ENCODE measurements at regions not wholly inside any gene's neighbourhood (a gene's known extent, or its start where the extent isn't known, plus 50 kb on each side); places are given as distances from the start of the nearest gene placed in this dataset.
"Not testable (repeated sequence)": the region's sequence is repeated elsewhere in the genome, so short reads cannot be mapped to it uniquely, and the experiment has no call there.

- Mint-ChIP-seq H3K9me3 (ENCODE audit: unreplicated experiment) (peaks cover 8% of the 10 kb centered on the region), H3K27ac (ENCODE audit: low read depth, unreplicated experiment) (no peak overlapping the region), H3K4me3 (ENCODE audit: unreplicated experiment) (no peak overlapping the region), H3K36me3 (ENCODE audit: insufficient read depth, unreplicated experiment) (no peaks in the 10 kb centered on the region), H3K27me3 (ENCODE audit: insufficient read depth, unreplicated experiment) (no peaks in the 10 kb centered on the region), H3K4me1 (ENCODE audit: insufficient read depth, unreplicated experiment) (no peaks in the 10 kb centered on the region)
- BruUV-seq (replicated peaks), result no TSS peak
- TF ChIP-seq CTCF (IDR thresholded peaks at IDR 0.05; ENCODE audit: unreplicated experiment), result no peak
- ChIA-PET CTCF (no interaction called here), POLR2A (no interaction called here)
- intact Hi-C loops (cut with micrococcal nuclease), result no loop called here
- no peak for DNase-seq (ENCODE audit: unreplicated experiment)
These were observed 478.4 kb upstream of the SALL3 start for GRCh38 chr18:78501251-78501650.

GRCh38 chr18:78503129-78503528 lies 476.5 kb upstream of the SALL3 start:
- intact Hi-C loops (cut with micrococcal nuclease), result no loop called here
- ChIA-PET CTCF (interaction anchor here (0.6 kb wide), 1 partner anchor 330 kb away, joined by 3 read pairs; no protein-coding TSS in a partner anchor), POLR2A (no interaction called here)
- peaks cover 12% of the 10 kb centered on the region for H3K9me3 Mint-ChIP-seq (ENCODE audit: unreplicated experiment)
- no peak overlapping the region for H3K27ac Mint-ChIP-seq (ENCODE audit: low read depth, unreplicated experiment)
- no peaks in the 10 kb centered on the region for H3K36me3 Mint-ChIP-seq (ENCODE audit: insufficient read depth, unreplicated experiment)
- DNase-seq (ENCODE audit: unreplicated experiment), result no peak
- H3K4me3 Mint-ChIP-seq (ENCODE audit: unreplicated experiment), result no peak overlapping the region
- no peak for TF ChIP-seq CTCF (IDR thresholded peaks at IDR 0.05; ENCODE audit: unreplicated experiment)
- H3K4me1 Mint-ChIP-seq (ENCODE audit: insufficient read depth, unreplicated experiment), result no peaks in the 10 kb centered on the region
- BruUV-seq (replicated peaks), result no TSS peak
- no peaks in the 10 kb centered on the region for H3K27me3 Mint-ChIP-seq (ENCODE audit: insufficient read depth, unreplicated experiment)

- no peaks in the 10 kb centered on the region for H3K27me3 Mint-ChIP-seq (ENCODE audit: insufficient read depth, unreplicated experiment)
- H3K36me3 Mint-ChIP-seq (ENCODE audit: insufficient read depth, unreplicated experiment), result no peaks in the 10 kb centered on the region
- no peak overlapping the region for H3K4me3 Mint-ChIP-seq (ENCODE audit: unreplicated experiment)
- peaks cover 12% of the 10 kb centered on the region for H3K9me3 Mint-ChIP-seq (ENCODE audit: unreplicated experiment)
- POLR2A ChIA-PET, result no interaction called here
- H3K4me1 Mint-ChIP-seq (ENCODE audit: insufficient read depth, unreplicated experiment), result no peaks in the 10 kb centered on the region
- no peak for TF ChIP-seq CTCF (IDR thresholded peaks at IDR 0.05; ENCODE audit: unreplicated experiment)
- DNase-seq (ENCODE audit: unreplicated experiment), result no peak
- no TSS peak for BruUV-seq (replicated peaks)
- CTCF ChIA-PET, result no interaction called here
- intact Hi-C loops (cut with micrococcal nuclease), result no loop called here
- no peak overlapping the region for H3K27ac Mint-ChIP-seq (ENCODE audit: low read depth, unreplicated experiment)
These were observed 473.7 kb upstream of the SALL3 start for GRCh38 chr18:78505851-78506461.

GRCh38 chr18:78507217-78507616 lies 472.4 kb upstream of the SALL3 start:
- no TSS peak for BruUV-seq (replicated peaks)
- POLR2A ChIA-PET, result no interaction called here

GRCh38 chr18:78508228-78508824 lies 471.3 kb upstream of the SALL3 start:
- peaks cover 12% of the 10 kb centered on the region for H3K9me3 Mint-ChIP-seq (ENCODE audit: unreplicated experiment)
- POLR2A ChIA-PET; H3K4me3 Mint-ChIP-seq (ENCODE audit: unreplicated experiment); DNase-seq (ENCODE audit: unreplicated experiment); H3K27me3 Mint-ChIP-seq (ENCODE audit: insufficient read depth, unreplicated experiment); intact Hi-C loops (cut with micrococcal nuclease); CTCF ChIA-PET; H3K27ac Mint-ChIP-seq (ENCODE audit: low read depth, unreplicated experiment); H3K4me1 Mint-ChIP-seq (ENCODE audit: insufficient read depth, unreplicated experiment); BruUV-seq (replicated peaks); H3K36me3 Mint-ChIP-seq (ENCODE audit: insufficient read depth, unreplicated experiment): not testable (repeated sequence)

More at GRCh38 chr18:78507217-78507616, 472.4 kb upstream of the SALL3 start:
- intact Hi-C loops (cut with micrococcal nuclease), result no loop called here
- Mint-ChIP-seq H3K36me3 (ENCODE audit: insufficient read depth, unreplicated experiment) (no peaks in the 10 kb centered on the region), H3K4me3 (ENCODE audit: unreplicated experiment) (no peak overlapping the region), H3K9me3 (ENCODE audit: unreplicated experiment) (peaks cover 12% of the 10 kb centered on the region), H3K27me3 (ENCODE audit: insufficient read depth, unreplicated experiment) (no peaks in the 10 kb centered on the region), H3K27ac (ENCODE audit: low read depth, unreplicated experiment) (no peak overlapping the region), H3K4me1 (ENCODE audit: insufficient read depth, unreplicated experiment) (no peaks in the 10 kb centered on the region)
- DNase-seq (ENCODE audit: unreplicated experiment), result no peak
- CTCF ChIA-PET, result no interaction called here
- TF ChIP-seq CTCF (IDR thresholded peaks at IDR 0.05; ENCODE audit: unreplicated experiment), result no peak

Measured in MCF 10A (cell line).